ENCODE measurements at regions not wholly inside any gene's neighbourhood (a gene's known extent, or its start where the extent isn't known, plus 50 kb on each side); places are given as distances from the start of the nearest gene placed in this dataset.

GRCh38 chr5:74355041-74355824 is 285.3 kb downstream of the ENC1 start (continued):
- TF ChIP-seq, protein P1, sequence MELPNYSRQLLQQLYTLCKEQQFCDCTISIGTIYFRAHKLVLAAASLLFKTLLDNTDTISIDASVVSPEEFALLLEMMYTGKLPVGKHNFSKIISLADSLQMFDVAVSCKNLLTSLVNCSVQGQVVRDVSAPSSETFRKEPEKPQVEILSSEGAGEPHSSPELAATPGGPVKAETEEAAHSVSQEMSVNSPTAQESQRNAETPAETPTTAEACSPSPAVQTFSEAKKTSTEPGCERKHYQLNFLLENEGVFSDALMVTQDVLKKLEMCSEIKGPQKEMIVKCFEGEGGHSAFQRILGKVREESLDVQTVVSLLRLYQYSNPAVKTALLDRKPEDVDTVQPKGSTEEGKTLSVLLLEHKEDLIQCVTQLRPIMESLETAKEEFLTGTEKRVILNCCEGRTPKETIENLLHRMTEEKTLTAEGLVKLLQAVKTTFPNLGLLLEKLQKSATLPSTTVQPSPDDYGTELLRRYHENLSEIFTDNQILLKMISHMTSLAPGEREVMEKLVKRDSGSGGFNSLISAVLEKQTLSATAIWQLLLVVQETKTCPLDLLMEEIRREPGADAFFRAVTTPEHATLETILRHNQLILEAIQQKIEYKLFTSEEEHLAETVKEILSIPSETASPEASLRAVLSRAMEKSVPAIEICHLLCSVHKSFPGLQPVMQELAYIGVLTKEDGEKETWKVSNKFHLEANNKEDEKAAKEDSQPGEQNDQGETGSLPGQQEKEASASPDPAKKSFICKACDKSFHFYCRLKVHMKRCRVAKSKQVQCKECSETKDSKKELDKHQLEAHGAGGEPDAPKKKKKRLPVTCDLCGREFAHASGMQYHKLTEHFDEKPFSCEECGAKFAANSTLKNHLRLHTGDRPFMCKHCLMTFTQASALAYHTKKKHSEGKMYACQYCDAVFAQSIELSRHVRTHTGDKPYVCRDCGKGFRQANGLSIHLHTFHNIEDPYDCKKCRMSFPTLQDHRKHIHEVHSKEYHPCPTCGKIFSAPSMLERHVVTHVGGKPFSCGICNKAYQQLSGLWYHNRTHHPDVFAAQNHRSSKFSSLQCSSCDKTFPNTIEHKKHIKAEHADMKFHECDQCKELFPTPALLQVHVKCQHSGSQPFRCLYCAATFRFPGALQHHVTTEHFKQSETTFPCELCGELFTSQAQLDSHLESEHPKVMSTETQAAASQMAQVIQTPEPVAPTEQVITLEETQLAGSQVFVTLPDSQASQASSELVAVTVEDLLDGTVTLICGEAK (IDR thresholded peaks at IDR 0.05; ENCODE audit: borderline replicate concordance), result no peak
- TF ChIP-seq ZNF274 (IDR thresholded peaks at IDR 0.05; ENCODE audit: insufficient read depth, insufficient read length) (no peak), HSF1 (IDR thresholded peaks at IDR 0.05; ENCODE audit: low read depth, low read length) (no peak), SUPT20H (IDR thresholded peaks at IDR 0.05; ENCODE audit: borderline replicate concordance, control insufficient read depth, low read depth, low read length) (no peak), ATF7 (IDR thresholded peaks at IDR 0.05; ENCODE audit: low read depth) (no peak)

- no peaks in the 10 kb centered on the region for H3K27me3 ChIP-seq (replicated peaks in 1 of 2; ENCODE audit: control insufficient read depth in 2 of 2, insufficient read depth in 2 of 2, low read length in 1 of 2)
- H3K9ac ChIP-seq (ENCODE audit: control insufficient read depth, insufficient read depth, low read length), result no peak overlapping the region
- ChIA-PET POLR2A (no interaction called here), CTCF (no interaction called here), RAD21 (ENCODE audit: unreplicated experiment) (no interaction called here), SMC1A (ENCODE audit: uncharacterized antibody, unreplicated experiment) (interaction anchor here (1.3 kb wide), 1 partner anchor 50 kb away, joined by 3 read pairs; no protein-coding TSS in a partner anchor)
- no peaks in the 10 kb centered on the region for H3K9me3 ChIP-seq (replicated peaks; ENCODE audit: control insufficient read depth, insufficient read depth, low read length)
- DNase-seq (ENCODE audit: low read depth, low spot score) (no peak), FAIRE-seq (no peak), ATAC-seq (no peak)
- no peak overlapping the region for H3K27ac ChIP-seq (ENCODE audit: control insufficient read depth, insufficient read depth)
- WGBS (ENCODE audit: insufficient coverage, insufficient replicate concordance, low lambda C conversion rate, missing lambda C conversion rate), result 31% methylated on average over 4 of the region's 4 CpGs
- H3K79me2 ChIP-seq (ENCODE audit: control insufficient read depth, insufficient read depth, low read length), result no peaks in the 10 kb centered on the region
- H4K20me1 ChIP-seq (ENCODE audit: control insufficient read depth, insufficient read depth), result no peaks in the 10 kb centered on the region
- no peak overlapping the region for H3K4me3 ChIP-seq
- in situ Hi-C loops (cut with MboI) (no loop called here), intact Hi-C loops (cut with micrococcal nuclease; ENCODE audit: unreplicated experiment) (no loop called here)
- no peaks in the 10 kb centered on the region for H3K36me3 ChIP-seq (ENCODE audit: control insufficient read depth in 2 of 2, insufficient read depth in 2 of 2, low read length in 1 of 2)
- no peak overlapping the region for H2AFZ ChIP-seq (ENCODE audit: control insufficient read depth, low read depth, low read length)
- H3K4me1 ChIP-seq (ENCODE audit: control insufficient read depth, insufficient read depth, low read length), result no peaks in the 10 kb centered on the region
- no peak overlapping the region for H3K4me2 ChIP-seq (ENCODE audit: control insufficient read depth, insufficient read depth)
- BruUV-seq (replicated peaks), result no TSS peak
- no peak for TF ChIP-seq EGR1 (IDR thresholded peaks at IDR 0.05; ENCODE audit: borderline replicate concordance in 1 of 2, low read depth in 2 of 2, low read length in 2 of 2)
- TF ChIP-seq E4F1 (IDR thresholded peaks at IDR 0.05; ENCODE audit: borderline replicate concordance, partially characterized antibody), result no peak
- no peak for TF ChIP-seq CHD4 (IDR thresholded peaks at IDR 0.05)
- TF ChIP-seq EED (IDR thresholded peaks at IDR 0.05; ENCODE audit: low read depth), result no peak
- no peak for TF ChIP-seq ZBTB4 (CRISPR knock-in tag; IDR thresholded peaks at IDR 0.05)
Measured at GRCh38 chr5:74352256-74352655, 288.3 kb downstream of the ENC1 start.
